ENCODE measurements at regions not wholly inside any gene's neighbourhood (a gene's known extent, or its start where the extent isn't known, plus 50 kb on each side); places are given as distances from the start of the nearest gene placed in this dataset.

GRCh38 chr12:130216031-130216430 is 53.8 kb downstream of the FZD10 start:
- TF ChIP-seq POLR2A (IDR thresholded peaks at IDR 0.05) = no peak
- TF ChIP-seq CTCF (IDR thresholded peaks at IDR 0.05) = no peak
- ATAC-seq (no peak), DNase-seq (no peak)
- no peak overlapping the region for H3K27ac ChIP-seq
- H3K4me3 ChIP-seq = no peak overlapping the region
- no peaks in the 10 kb centered on the region for H3K4me1 ChIP-seq
- peaks cover 0 to 8% (median 0%) of the 10 kb centered on the region in 12 donors for H3K9me3 ChIP-seq
- WGBS, 4 donors = 58 to 66% (median 62%) methylated on average over 9 of the region's 9 CpGs
- H3K36me3 ChIP-seq = no peaks in the 10 kb centered on the region
- intact Hi-C loops (cut with DNase I) = no loop called here
- peaks cover 0 to 36% (median 6%) of the 10 kb centered on the region in 9 donors for H3K27me3 ChIP-seq

DNA sequence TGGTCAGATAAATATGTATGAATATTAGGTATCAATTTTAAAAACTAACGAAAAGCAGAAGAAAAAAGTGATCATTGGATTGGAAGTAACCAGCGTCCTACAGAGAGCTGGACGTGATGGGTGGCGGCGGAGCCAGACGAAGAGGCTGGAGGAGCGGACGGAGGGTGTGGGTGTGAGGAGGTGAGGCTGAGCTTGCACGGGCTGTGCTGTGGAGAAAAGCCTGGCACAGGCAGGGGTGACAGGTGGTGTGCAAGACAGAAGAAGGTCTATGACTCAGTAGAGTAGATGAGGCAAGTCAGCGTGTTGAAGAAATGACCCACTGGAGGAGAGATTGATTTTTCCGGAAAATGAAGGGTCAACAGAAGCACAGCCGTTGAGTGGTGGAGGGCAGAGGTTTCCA is 56.4 kb downstream of the FZD10 start:
- 87 to 88% (median 87%) methylated on average over 12 of the region's 12 CpGs for WGBS, 4 donors
- no peak for TF ChIP-seq CTCF (IDR thresholded peaks at IDR 0.05)
- TF ChIP-seq POLR2A (IDR thresholded peaks at IDR 0.05) = no peak
- ATAC-seq (no peak), DNase-seq (no peak)
- intact Hi-C loops (cut with DNase I) = no loop called here
- no peaks in the 10 kb centered on the region for H3K9me3 ChIP-seq
- no peaks in the 10 kb centered on the region for H3K36me3 ChIP-seq
- H3K27ac ChIP-seq = no peak overlapping the region
- H3K4me3 ChIP-seq = no peak overlapping the region
- peaks cover 0 to 56% (median 6%) of the 10 kb centered on the region in 9 donors for H3K27me3 ChIP-seq
- no peaks in the 10 kb centered on the region for H3K4me1 ChIP-seq

GRCh38 chr12:130219929-130220705 is 57.9 kb downstream of the FZD10 start:
- H3K4me1 ChIP-seq = no peaks in the 10 kb centered on the region
- no peaks in the 10 kb centered on the region for H3K9me3 ChIP-seq
- H3K27me3 ChIP-seq = peaks cover 0 to 60% (median 6%) of the 10 kb centered on the region in 9 donors
- ATAC-seq = no peak
- no peak overlapping the region for H3K27ac ChIP-seq
- intact Hi-C loops (cut with DNase I) = no loop called here
- H3K36me3 ChIP-seq = no peaks in the 10 kb centered on the region
- no peak overlapping the region for H3K4me3 ChIP-seq
- DNase-seq = no peak
- 16 to 27% (median 23%) methylated on average over 15 of the region's 15 CpGs for WGBS, 4 donors
- TF ChIP-seq CTCF (IDR thresholded peaks at IDR 0.05) (no peak), POLR2A (IDR thresholded peaks at IDR 0.05) (no peak)

- Histone ChIP-seq H3K36me3 (no peaks in the 10 kb centered on the region), H3K27me3 (peaks cover 0 to 56% (median 6%) of the 10 kb centered on the region in 9 donors), H3K27ac (no peak overlapping the region), H3K4me1 (no peaks in the 10 kb centered on the region), H3K9me3 (no peaks in the 10 kb centered on the region), H3K4me3 (no peak overlapping the region)
- ATAC-seq = no peak
- intact Hi-C loops (cut with DNase I) = no loop called here
- TF ChIP-seq CTCF (IDR thresholded peaks at IDR 0.05) (no peak), POLR2A (IDR thresholded peaks at IDR 0.05) (no peak)
- no peak for DNase-seq
- 18 to 36% (median 27%) methylated on average over 9 of the region's 9 CpGs for WGBS, 4 donors
Observed at GRCh38 chr12:130220706-130221100, 58.4 kb downstream of the FZD10 start.

All from heart left ventricle (tissue), 16 donors.